ENCODE measurements at regions not wholly inside any gene's neighbourhood (a gene's known extent, or its start where the extent isn't known, plus 50 kb on each side); places are given as distances from the start of the nearest gene placed in this dataset.

- H3F3A ChIP-seq (replicated peaks; ENCODE audit: insufficient read depth): no peaks in the 10 kb centered on the region
- no peak for DNase-seq
- no peak for TF ChIP-seq RCOR1 (IDR thresholded peaks at IDR 0.05; ENCODE audit: low read length)
- no peak for TF ChIP-seq GABPA (IDR thresholded peaks at IDR 0.05; ENCODE audit: low read depth)
- TF ChIP-seq CTCF (IDR thresholded peaks at IDR 0.05): no peak
- no peak for TF ChIP-seq EZH2phosphoT487 (IDR thresholded peaks at IDR 0.05; ENCODE audit: borderline replicate concordance, low read depth)
- TF ChIP-seq NFIC (IDR thresholded peaks at IDR 0.05; ENCODE audit: borderline replicate concordance): no peak
- no peak for TF ChIP-seq FOXM1 (IDR thresholded peaks at IDR 0.05; ENCODE audit: low read depth)
- no peak for TF ChIP-seq CHD2 (IDR thresholded peaks at IDR 0.05; ENCODE audit: low read length, partially characterized antibody)
- no peak for TF ChIP-seq FOXJ3 (CRISPR knock-in tag; IDR thresholded peaks at IDR 0.05)
- no peak for TF ChIP-seq JUND (IDR thresholded peaks at IDR 0.05)
- TF ChIP-seq MAX (IDR thresholded peaks at IDR 0.05; ENCODE audit: low read depth): no peak
- TF ChIP-seq SIN3A (IDR thresholded peaks at IDR 0.05; ENCODE audit: borderline replicate concordance, low read depth, low read length): no peak
- TF ChIP-seq ELF1 (IDR thresholded peaks at IDR 0.05): no peak
- TF ChIP-seq USF2 (IDR thresholded peaks at IDR 0.05; ENCODE audit: borderline replicate concordance, low read depth, low read length): no peak
- WGBS (ENCODE audit: low lambda C conversion rate): 23% methylated on average over 5 of the region's 5 CpGs
- no peaks in the 10 kb centered on the region for H3K36me3 ChIP-seq (replicated peaks in 1 of 2; ENCODE audit: control insufficient read depth in 1 of 2, insufficient read depth in 2 of 2, low read length in 1 of 2)
- no peaks in the 10 kb centered on the region for H3K9me2 ChIP-seq
- no peak overlapping the region for H3K4me2 ChIP-seq
- H3K27ac ChIP-seq (ENCODE audit: low read depth in 2 of 2, low read length in 1 of 2): no peak overlapping the region
- no peak overlapping the region for H2AFZ ChIP-seq (ENCODE audit: low read depth)
- no peaks in the 10 kb centered on the region for H4K20me1 ChIP-seq (ENCODE audit: insufficient read depth)
- no peak overlapping the region for H3K9ac ChIP-seq
- H3K9me3 ChIP-seq: no peaks in the 10 kb centered on the region
- H3K4me1 ChIP-seq (ENCODE audit: control insufficient read depth in 1 of 2, insufficient read depth in 2 of 2, low read depth in 1 of 2, low read length in 1 of 2): no peaks in the 10 kb centered on the region
- ChIA-PET CTCF (interaction anchor here (1.3 kb wide), 1 partner anchor 9 kb away, joined by 4 read pairs; no protein-coding TSS in a partner anchor), POLR2A (no interaction called here)
- no peaks in the 10 kb centered on the region for H3K79me2 ChIP-seq (ENCODE audit: insufficient read depth)
- no peak overlapping the region for H3K4me3 ChIP-seq (ENCODE audit: low read depth in 2 of 2, low read length in 1 of 2)
- H3K27me3 ChIP-seq (ENCODE audit: insufficient read depth): no peaks in the 10 kb centered on the region
These were observed 184.3 kb downstream of the FGFR2 start for GRCh38 chr10:121413951-121414350.

- no peak overlapping the region for H3K4me2 ChIP-seq
- no peak overlapping the region for H2AFZ ChIP-seq (ENCODE audit: low read depth)
- 0% methylated on average over 1 of the region's 1 CpG for WGBS (ENCODE audit: low lambda C conversion rate)
- no peaks in the 10 kb centered on the region for H3K9me3 ChIP-seq
- H3K9me2 ChIP-seq: no peaks in the 10 kb centered on the region
- H3K4me3 ChIP-seq (ENCODE audit: low read depth in 2 of 2, low read length in 1 of 2): no peak overlapping the region
- H3K27me3 ChIP-seq (ENCODE audit: insufficient read depth): no peaks in the 10 kb centered on the region
- no peaks in the 10 kb centered on the region for H3K79me2 ChIP-seq (ENCODE audit: insufficient read depth)
- CTCF ChIA-PET: interaction anchor here (1.0 to 1.3 kb wide), 2 partner anchors 10 to 11 kb away, joined by 3 to 4 read pairs; no protein-coding TSS in a partner anchor
- no peak for DNase-seq
- no peaks in the 10 kb centered on the region for H4K20me1 ChIP-seq (ENCODE audit: insufficient read depth)
- H3K27ac ChIP-seq (ENCODE audit: low read depth in 2 of 2, low read length in 1 of 2): no peak overlapping the region
- H3K4me1 ChIP-seq (ENCODE audit: control insufficient read depth in 1 of 2, insufficient read depth in 2 of 2, low read depth in 1 of 2, low read length in 1 of 2): no peaks in the 10 kb centered on the region
- H3F3A ChIP-seq (replicated peaks; ENCODE audit: insufficient read depth): no peaks in the 10 kb centered on the region
- no peaks in the 10 kb centered on the region for H3K36me3 ChIP-seq (replicated peaks in 1 of 2; ENCODE audit: control insufficient read depth in 1 of 2, insufficient read depth in 2 of 2, low read length in 1 of 2)
- no peak overlapping the region for H3K9ac ChIP-seq
- POLR2A ChIA-PET: no interaction called here
- no peak for TF ChIP-seq RAD21 (IDR thresholded peaks at IDR 0.05; ENCODE audit: low read length)
- TF ChIP-seq NFIC (IDR thresholded peaks at IDR 0.05; ENCODE audit: borderline replicate concordance): no peak
- no peak for TF ChIP-seq GATA2 (CRISPR knock-in tag; IDR thresholded peaks at IDR 0.05)
- TF ChIP-seq MXI1 (IDR thresholded peaks at IDR 0.05; ENCODE audit: low read depth, low read length): no peak
- no peak for TF ChIP-seq MEF2A (IDR thresholded peaks at IDR 0.05; ENCODE audit: borderline replicate concordance, low read depth)
- no peak for TF ChIP-seq TEAD4 (IDR thresholded peaks at IDR 0.05; ENCODE audit: borderline replicate concordance, insufficient read depth)
- no peak for TF ChIP-seq RXRA (IDR thresholded peaks at IDR 0.05; ENCODE audit: borderline replicate concordance, low read depth)
- TF ChIP-seq IRF3 (IDR thresholded peaks at IDR 0.05; ENCODE audit: low read depth, low read length): no peak
- no peak for TF ChIP-seq TCF12 (IDR thresholded peaks at IDR 0.05)
- TF ChIP-seq USF2 (IDR thresholded peaks at IDR 0.05; ENCODE audit: borderline replicate concordance, low read depth, low read length): no peak
- no peak for TF ChIP-seq JUND (IDR thresholded peaks at IDR 0.05)
- no peak for TF ChIP-seq EP300 (IDR thresholded peaks at IDR 0.05; ENCODE audit: borderline replicate concordance in 1 of 2, low read depth in 1 of 2, low read length in 1 of 2)
- no peak for TF ChIP-seq POLR2AphosphoS5 (IDR thresholded peaks at IDR 0.05; ENCODE audit: low read depth, low read length)
- no peak for TF ChIP-seq RFX5 (IDR thresholded peaks at IDR 0.05; ENCODE audit: low read length)
- TF ChIP-seq GABPA (IDR thresholded peaks at IDR 0.05; ENCODE audit: low read depth): no peak
These were observed 183.7 kb downstream of the FGFR2 start for GRCh38 chr10:121414366-121415062.

Measured in SK-N-SH (cell line).